A172 (cell line): ENCODE measurements at regions not wholly inside any gene's neighbourhood (a gene's known extent, or its start where the extent isn't known, plus 50 kb on each side); places are given as distances from the start of the nearest gene placed in this dataset.
A peak's percentile ranks its signal among the peaks of the same experiment; 100 is the strongest.
"Not testable (repeated sequence)": the region's sequence is repeated elsewhere in the genome, so short reads cannot be mapped to it uniquely, and the experiment has no call there.

Experiments
- DNase-seq: peaks from one replicate; pipeline ENCODE4 v3.0.0-alpha.2; 2015; ENCODE audit warnings: low spot score

GRCh38 chr6:90885137-90885536 lies 298.3 kb upstream of the MAP3K7 start:
- DNase-seq, result not testable (repeated sequence)

- DNase-seq, result no peak
These were observed 290.7 kb upstream of the MAP3K7 start for GRCh38 chr6:90877616-90878015.

DNA sequence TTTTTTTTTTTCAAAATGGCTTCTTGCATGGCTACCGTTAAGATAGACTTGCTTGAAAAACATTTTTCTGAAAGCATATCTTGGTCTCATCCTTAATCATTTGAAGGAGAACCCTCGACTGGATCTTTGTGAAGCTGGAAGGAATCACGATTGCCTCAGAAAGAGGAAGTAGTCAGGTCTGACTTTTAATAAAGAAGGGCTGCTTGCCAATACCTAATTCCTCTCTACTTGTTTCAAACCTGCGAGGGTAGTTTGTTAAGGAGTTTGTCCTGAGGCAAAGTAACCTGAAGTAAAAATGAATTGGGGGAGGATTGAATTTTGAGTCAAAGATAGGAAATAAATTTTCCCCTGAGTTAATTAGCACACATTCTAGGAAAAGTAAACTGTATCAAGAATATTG lies 288.1 kb upstream of the MAP3K7 start:
- DNase-seq, result no peak

DNA sequence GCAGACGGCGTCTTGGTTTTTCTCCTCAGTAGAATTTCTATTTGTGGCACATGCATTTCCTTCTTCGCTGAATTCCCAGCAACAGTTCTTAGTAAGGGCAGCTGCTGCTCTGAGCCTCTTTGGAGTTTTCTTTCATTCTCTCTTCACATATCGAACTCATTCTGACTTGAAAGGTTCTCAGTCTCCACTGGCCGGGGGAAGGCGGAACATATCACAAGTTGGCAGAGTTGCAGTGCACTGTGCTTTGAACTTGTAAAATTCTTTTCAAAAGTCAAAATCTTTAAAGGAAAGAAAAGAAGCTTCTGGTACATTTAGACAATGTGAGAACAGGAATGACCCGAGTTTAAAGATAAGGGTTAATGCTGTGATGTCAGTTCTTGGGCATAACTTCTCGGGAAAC lies 286.1 kb upstream of the MAP3K7 start:
- DNase-seq, result no peak

DNA sequence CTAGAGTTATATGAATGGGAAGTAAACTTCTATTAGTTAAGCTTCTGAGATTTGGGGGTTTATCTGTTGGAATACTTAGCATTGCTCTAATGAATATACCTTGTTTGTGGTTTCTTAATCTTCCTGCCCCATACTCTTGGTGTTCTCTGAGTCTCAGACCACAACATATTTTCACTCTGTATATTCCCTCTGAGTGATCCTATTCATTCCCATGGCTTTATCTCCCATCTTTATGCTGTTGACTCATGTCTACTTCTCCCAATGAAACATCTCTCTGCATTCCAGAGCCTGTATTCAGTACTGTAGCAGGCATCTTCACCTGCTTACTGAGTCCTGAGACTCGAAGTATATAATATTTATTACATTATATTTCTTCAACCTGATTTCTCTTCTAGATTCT lies 283.7 kb upstream of the MAP3K7 start:
- peak; percentile 22 for DNase-seq

- DNase-seq, result no peak
These were observed 281.8 kb upstream of the MAP3K7 start for GRCh38 chr6:90868656-90869055.

- DNase-seq, result no peak
These were observed 281.4 kb upstream of the MAP3K7 start for GRCh38 chr6:90868256-90868655.

DNA sequence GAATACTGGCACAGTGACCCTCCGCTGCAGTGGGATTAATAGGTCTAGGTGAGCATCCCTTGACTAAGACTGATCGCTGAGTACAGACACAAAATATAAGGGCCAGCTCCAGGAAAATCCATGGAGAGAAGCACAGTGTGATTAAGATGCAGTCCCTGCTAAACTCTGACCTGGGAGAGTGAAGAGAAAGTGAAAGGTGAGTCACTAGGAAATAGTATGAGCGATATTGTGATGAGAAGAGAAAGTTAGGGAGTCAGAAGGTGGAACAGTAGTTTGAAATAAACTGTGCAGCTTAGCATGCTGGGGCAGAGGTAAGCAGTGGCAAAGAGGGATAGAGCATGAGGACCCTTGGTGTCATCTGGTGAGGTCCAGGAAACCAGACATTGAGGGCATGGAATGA lies 278.6 kb upstream of the MAP3K7 start:
- DNase-seq, result no peak

GRCh38 chr6:90863043-90863442 lies 276.2 kb upstream of the MAP3K7 start:
- no peak for DNase-seq

- no peak for DNase-seq
These were observed 274.1 kb upstream of the MAP3K7 start for GRCh38 chr6:90860822-90861601.

DNA sequence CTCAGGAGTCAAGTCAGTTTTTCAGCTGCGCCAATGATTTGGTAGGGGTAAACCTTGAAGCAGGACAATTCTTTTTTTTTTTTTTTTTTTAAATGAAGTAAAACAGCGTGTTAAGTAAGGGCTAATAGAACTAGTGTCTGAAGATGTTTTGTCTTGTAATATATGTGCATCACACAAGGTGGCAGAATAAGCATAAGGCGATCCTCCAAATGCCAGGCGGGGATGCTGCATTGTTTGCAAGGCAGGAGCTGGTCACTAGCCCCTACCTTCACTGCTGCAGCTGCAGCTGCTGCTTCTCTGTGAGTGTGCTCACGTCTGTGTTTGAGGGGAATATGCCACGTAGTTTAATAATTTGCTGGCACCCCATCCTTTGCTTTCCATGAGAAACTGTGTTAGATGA lies 272.7 kb upstream of the MAP3K7 start:
- no peak for DNase-seq

GRCh38 chr6:90859056-90859455 lies 272.2 kb upstream of the MAP3K7 start:
- DNase-seq, result no peak

DNA sequence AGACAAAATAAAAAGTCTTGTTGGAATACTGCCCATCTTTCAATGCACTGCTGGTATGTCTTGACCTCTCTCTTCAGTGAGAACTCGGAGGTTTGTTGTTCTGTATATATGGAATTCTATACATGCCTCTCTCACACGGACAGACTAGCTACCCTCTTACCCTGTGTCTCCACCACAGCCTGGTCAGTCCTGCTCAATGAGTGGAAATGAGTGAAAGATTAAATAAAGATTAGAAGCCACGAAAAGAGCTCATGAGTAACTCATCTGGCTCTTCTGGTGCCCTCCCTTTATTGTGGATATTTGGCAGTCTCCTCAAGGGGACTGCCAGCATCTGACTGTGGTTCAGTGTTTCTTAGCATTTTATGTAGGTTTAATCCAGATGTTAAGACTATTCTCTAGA lies 262.8 kb upstream of the MAP3K7 start:
- DNase-seq, result no peak

DNA sequence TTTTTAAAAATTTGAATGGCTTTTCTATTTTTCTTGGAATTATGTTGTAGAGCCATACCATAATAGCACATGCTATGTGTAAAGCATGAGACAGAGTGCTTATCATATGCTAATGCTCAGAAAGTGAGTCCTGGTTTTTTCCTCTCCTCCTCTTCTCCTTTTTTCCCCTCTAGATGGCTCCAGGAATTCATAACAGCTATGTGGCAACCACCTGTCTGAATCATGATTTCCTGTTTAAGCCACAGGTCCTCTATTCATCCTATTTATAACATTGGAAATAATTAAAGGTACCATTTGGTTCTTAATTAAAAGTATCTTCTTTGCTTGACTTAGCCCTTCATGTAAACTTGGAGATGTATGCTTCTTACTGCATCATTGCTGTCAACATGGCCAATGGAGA lies 260.0 kb upstream of the MAP3K7 start:
- DNase-seq, result peak; percentile 6

GRCh38 chr6:90835596-90836212 lies 248.8 kb upstream of the MAP3K7 start:
- no peak for DNase-seq

- DNase-seq, result no peak
These were observed 242.4 kb upstream of the MAP3K7 start for GRCh38 chr6:90829311-90829710.

GRCh38 chr6:90820436-90820835 lies 233.6 kb upstream of the MAP3K7 start:
- no peak for DNase-seq

GRCh38 chr6:90819483-90819882 lies 232.6 kb upstream of the MAP3K7 start:
- DNase-seq, result no peak

- DNase-seq, result no peak
These were observed 231.3 kb upstream of the MAP3K7 start for GRCh38 chr6:90818163-90818562.

GRCh38 chr6:90816764-90817163 lies 229.9 kb upstream of the MAP3K7 start:
- no peak for DNase-seq

GRCh38 chr6:90811596-90812226 lies 224.8 kb upstream of the MAP3K7 start:
- DNase-seq, result no peak

- no peak for DNase-seq
These were observed 222.2 kb upstream of the MAP3K7 start for GRCh38 chr6:90809035-90809434.
